A673 (cell line): ENCODE measurements at regions not wholly inside any gene's neighbourhood (a gene's known extent, or its start where the extent isn't known, plus 50 kb on each side); places are given as distances from the start of the nearest gene placed in this dataset.

Experiments
- BruUV-seq: library from RNA; stranded (reverse); fragments of 400-500 nt; replicated peaks from 2 replicates; lab custom pipeline; 2021; lab: Mats Ljungman, UMichigan
- CTCF ChIA-PET: fragments of 300-600 bp; sonication (Branson Sonifier 250); formaldehyde crosslinking; loops from one replicate; lab custom pipeline; 2022; ENCODE audit warnings: antibody characterized with exemption; lab: Charles Lee
- POLR2A ChIA-PET: fragments of 300-600 bp; sonication (Branson Sonifier 250); formaldehyde crosslinking; loops from one replicate; lab custom pipeline; 2022; ENCODE audit warnings: antibody characterized with exemption; ENCODE audit not compliant: low non-redundant PET; lab: Charles Lee
- DNase-seq: peaks from one replicate; pipeline ENCODE4 v3.0.0-alpha.2; 2015; ENCODE audit warnings: low spot score
- H3K27ac ChIP-seq: fragments of 200-600 bp; sonication (generic); 2 replicates; pipeline ENCODE4 v1.5.1; 2016; ENCODE audit warnings: mixed run types, low read depth, mild to moderate bottlenecking, mixed read lengths, antibody characterized with exemption, low read length; ENCODE audit not compliant: poor library complexity, severe bottlenecking
- H3K27me3 ChIP-seq: fragments of 200-600 bp; sonication (generic); replicated peaks from 2 replicates; pipeline ENCODE4 v1.6.1; 2017; ENCODE audit warnings: mixed run types, low read depth, mild to moderate bottlenecking, mixed read lengths, antibody characterized with exemption, low read length; ENCODE audit not compliant: insufficient read depth, poor library complexity
- H3K36me3 ChIP-seq: fragments of 200-600 bp; sonication (generic); 2 replicates; pipeline ENCODE4 v1.6.1; 2016; ENCODE audit warnings: mixed run types, mild to moderate bottlenecking, mixed read lengths, antibody characterized with exemption, low read length; ENCODE audit not compliant: insufficient read depth, poor library complexity, severe bottlenecking
- H3K4me1 ChIP-seq: fragments of 200-600 bp; sonication (generic); 2 replicates; pipeline ENCODE4 v1.6.1; 2017; ENCODE audit warnings: mixed run types, mild to moderate bottlenecking, mixed read lengths, antibody characterized with exemption, low read length; ENCODE audit not compliant: insufficient read depth, poor library complexity, severe bottlenecking
- H3K4me3 ChIP-seq: fragments of 200-600 bp; sonication (generic); 2 replicates; pipeline ENCODE4 v1.5.1; 2016; ENCODE audit warnings: low read depth, mixed run types, mild to moderate bottlenecking, mixed read lengths, low read length; ENCODE audit not compliant: poor library complexity, severe bottlenecking
- H3K9me3 ChIP-seq: fragments of 200-600 bp; sonication (generic); 2 replicates; pipeline ENCODE4 v1.6.1; 2016; ENCODE audit warnings: mixed run types, low read depth, mild to moderate bottlenecking, mixed read lengths, antibody characterized with exemption, low read length; ENCODE audit not compliant: poor library complexity, severe bottlenecking
- CTCF ChIP-seq: fragments of 300-800, 200-600 bp; sonication (generic); conservative IDR thresholded peaks from 2 replicates; pipeline ENCODE4 v1.5.1; 2017; ENCODE audit warnings: low read depth, mild to moderate bottlenecking, antibody characterized with exemption, low read length, moderate library complexity, mixed read lengths
- EZH2 ChIP-seq: fragments of 200-600 bp; sonication (generic); IDR thresholded peaks from 2 replicates; pipeline ENCODE4 v1.6.1; 2017; ENCODE audit warnings: borderline replicate concordance, low read depth, mild to moderate bottlenecking, mixed read lengths, antibody characterized with exemption, low read length; ENCODE audit not compliant: poor library complexity, severe bottlenecking
- intact Hi-C: fragments of 100-400 bp; cut with micrococcal nuclease; formaldehyde crosslinking; loops from one replicate; pipeline ENCODE4 v1.10.0; 2022; ENCODE audit not compliant: unreplicated experiment

GRCh38 chr15:92705764-92706163 is 50.2 kb upstream of the FAM174B start:
- POLR2A ChIA-PET = no interaction called here
- Histone ChIP-seq H3K27ac (no peak overlapping the region), H3K4me1 (no peaks in the 10 kb centered on the region), H3K9me3 (no peaks in the 10 kb centered on the region), H3K27me3 (no peaks in the 10 kb centered on the region), H3K36me3 (no peaks in the 10 kb centered on the region), H3K4me3 (no peak overlapping the region)
- BruUV-seq = no TSS peak
- intact Hi-C loops = no loop called here
- no peak for DNase-seq
- CTCF ChIA-PET = no interaction called here
- TF ChIP-seq EZH2 (no peak), CTCF (no peak)

GRCh38 chr15:92706201-92706600 is 50.6 kb upstream of the FAM174B start:
- ChIA-PET POLR2A (no interaction called here), CTCF (no interaction called here)
- no peak overlapping the region for H3K4me3 ChIP-seq
- no peaks in the 10 kb centered on the region for H3K9me3 ChIP-seq
- H3K4me1 ChIP-seq = no peaks in the 10 kb centered on the region
- intact Hi-C loops = no loop called here
- no TSS peak for BruUV-seq
- H3K36me3 ChIP-seq = no peaks in the 10 kb centered on the region
- no peak for TF ChIP-seq EZH2
- TF ChIP-seq CTCF = no peak
- no peaks in the 10 kb centered on the region for H3K27me3 ChIP-seq
- DNase-seq = no peak
- H3K27ac ChIP-seq = no peak overlapping the region

GRCh38 chr15:92707880-92708551 is 52.4 kb upstream of the FAM174B start:
- no peaks in the 10 kb centered on the region for H3K36me3 ChIP-seq
- no peaks in the 10 kb centered on the region for H3K9me3 ChIP-seq
- intact Hi-C loops = no loop called here
- H3K4me1 ChIP-seq = no peaks in the 10 kb centered on the region
- ChIA-PET CTCF (no interaction called here), POLR2A (no interaction called here)
- H3K4me3 ChIP-seq = no peak overlapping the region
- TF ChIP-seq CTCF = no peak
- no peak for TF ChIP-seq EZH2
- no peak for DNase-seq
- no peak overlapping the region for H3K27ac ChIP-seq
- H3K27me3 ChIP-seq = no peaks in the 10 kb centered on the region
- no TSS peak for BruUV-seq
